ENCODE measurements at regions not wholly inside any gene's neighbourhood (a gene's known extent, or its start where the extent isn't known, plus 50 kb on each side); places are given as distances from the start of the nearest gene placed in this dataset.

GRCh38 chr12:59004456-59004855 lies 84.2 kb upstream of the LRIG3 start:
- no peak overlapping the region for H3K4me3 ChIP-seq (ENCODE audit: low read depth, low read length, poor library complexity, severe bottlenecking)
- no peak overlapping the region for H2AFZ ChIP-seq (ENCODE audit: low read length)
- POLR2A ChIA-PET = interaction anchor here (0.6 to 0.7 kb wide), 2 partner anchors 84 to 343 kb away, joined by 3 to 4 read pairs; no protein-coding TSS in a partner anchor
- H3K9me2 ChIP-seq (ENCODE audit: insufficient read depth, low read length) = no peaks in the 10 kb centered on the region
- no peak for DNase-seq (ENCODE audit: low spot score)
- no peaks in the 10 kb centered on the region; the same call in 1 of the 2 replicates for H4K20me1 ChIP-seq (ENCODE audit: insufficient read depth, low read length)
- intact Hi-C loops (cut with micrococcal nuclease; ENCODE audit: unreplicated experiment) = no loop called here
- CTCF ChIA-PET (ENCODE audit: unreplicated experiment) = no interaction called here
- no peaks in the 10 kb centered on the region for H3K36me3 ChIP-seq (ENCODE audit: insufficient read depth, low read length)
- TF ChIP-seq, protein P1, sequence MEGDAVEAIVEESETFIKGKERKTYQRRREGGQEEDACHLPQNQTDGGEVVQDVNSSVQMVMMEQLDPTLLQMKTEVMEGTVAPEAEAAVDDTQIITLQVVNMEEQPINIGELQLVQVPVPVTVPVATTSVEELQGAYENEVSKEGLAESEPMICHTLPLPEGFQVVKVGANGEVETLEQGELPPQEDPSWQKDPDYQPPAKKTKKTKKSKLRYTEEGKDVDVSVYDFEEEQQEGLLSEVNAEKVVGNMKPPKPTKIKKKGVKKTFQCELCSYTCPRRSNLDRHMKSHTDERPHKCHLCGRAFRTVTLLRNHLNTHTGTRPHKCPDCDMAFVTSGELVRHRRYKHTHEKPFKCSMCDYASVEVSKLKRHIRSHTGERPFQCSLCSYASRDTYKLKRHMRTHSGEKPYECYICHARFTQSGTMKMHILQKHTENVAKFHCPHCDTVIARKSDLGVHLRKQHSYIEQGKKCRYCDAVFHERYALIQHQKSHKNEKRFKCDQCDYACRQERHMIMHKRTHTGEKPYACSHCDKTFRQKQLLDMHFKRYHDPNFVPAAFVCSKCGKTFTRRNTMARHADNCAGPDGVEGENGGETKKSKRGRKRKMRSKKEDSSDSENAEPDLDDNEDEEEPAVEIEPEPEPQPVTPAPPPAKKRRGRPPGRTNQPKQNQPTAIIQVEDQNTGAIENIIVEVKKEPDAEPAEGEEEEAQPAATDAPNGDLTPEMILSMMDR (conservative IDR thresholded peaks at IDR 0.05; ENCODE audit: low read length) = no peak
- TF ChIP-seq EZH2phosphoT487 (IDR thresholded peaks at IDR 0.05; ENCODE audit: borderline replicate concordance, low read depth, low read length) = no peak
- no peaks in the 10 kb centered on the region for H3K9me3 ChIP-seq (ENCODE audit: low read length)
- no peak overlapping the region for H3K27ac ChIP-seq (ENCODE audit: low read depth, low read length, poor library complexity, severe bottlenecking)
- BruUV-seq (replicated peaks) = no TSS peak
- H3K79me2 ChIP-seq (ENCODE audit: insufficient read depth, low read depth, low read length) = no peaks in the 10 kb centered on the region
- no peaks in the 10 kb centered on the region for H3K4me1 ChIP-seq (ENCODE audit: insufficient read depth, low read length, poor library complexity, severe bottlenecking)
- H3K4me2 ChIP-seq (ENCODE audit: low read length) = no peak overlapping the region

GRCh38 chr12:58995666-58996363 lies 75.5 kb upstream of the LRIG3 start:
- intact Hi-C loops (cut with micrococcal nuclease; ENCODE audit: unreplicated experiment) = no loop called here
- Histone ChIP-seq H2AFZ (ENCODE audit: low read length) (no peak overlapping the region), H3K27ac (ENCODE audit: low read depth, low read length, poor library complexity, severe bottlenecking) (no peak overlapping the region), H4K20me1 (ENCODE audit: insufficient read depth, low read length) (no peaks in the 10 kb centered on the region), H3K9me2 (ENCODE audit: insufficient read depth, low read length) (no peaks in the 10 kb centered on the region), H3K4me1 (ENCODE audit: insufficient read depth, low read length, poor library complexity, severe bottlenecking) (no peaks in the 10 kb centered on the region), H3K4me3 (ENCODE audit: low read depth, low read length, poor library complexity, severe bottlenecking) (no peak overlapping the region), H3K4me2 (ENCODE audit: low read length) (no peak overlapping the region), H3K36me3 (ENCODE audit: insufficient read depth, low read length) (no peaks in the 10 kb centered on the region), H3K79me2 (ENCODE audit: insufficient read depth, low read depth, low read length) (no peaks in the 10 kb centered on the region), H3K9me3 (ENCODE audit: low read length) (no peaks in the 10 kb centered on the region)
- ChIA-PET POLR2A (interaction anchor here (0.5 kb wide), 1 partner anchor 157 kb away, joined by 3 read pairs; no protein-coding TSS in a partner anchor), CTCF (ENCODE audit: unreplicated experiment) (no interaction called here)
- no peak for DNase-seq (ENCODE audit: low spot score)
- TF ChIP-seq EZH2phosphoT487 (IDR thresholded peaks at IDR 0.05; ENCODE audit: borderline replicate concordance, low read depth, low read length) = no peak
- no TSS peak for BruUV-seq (replicated peaks)

DNA sequence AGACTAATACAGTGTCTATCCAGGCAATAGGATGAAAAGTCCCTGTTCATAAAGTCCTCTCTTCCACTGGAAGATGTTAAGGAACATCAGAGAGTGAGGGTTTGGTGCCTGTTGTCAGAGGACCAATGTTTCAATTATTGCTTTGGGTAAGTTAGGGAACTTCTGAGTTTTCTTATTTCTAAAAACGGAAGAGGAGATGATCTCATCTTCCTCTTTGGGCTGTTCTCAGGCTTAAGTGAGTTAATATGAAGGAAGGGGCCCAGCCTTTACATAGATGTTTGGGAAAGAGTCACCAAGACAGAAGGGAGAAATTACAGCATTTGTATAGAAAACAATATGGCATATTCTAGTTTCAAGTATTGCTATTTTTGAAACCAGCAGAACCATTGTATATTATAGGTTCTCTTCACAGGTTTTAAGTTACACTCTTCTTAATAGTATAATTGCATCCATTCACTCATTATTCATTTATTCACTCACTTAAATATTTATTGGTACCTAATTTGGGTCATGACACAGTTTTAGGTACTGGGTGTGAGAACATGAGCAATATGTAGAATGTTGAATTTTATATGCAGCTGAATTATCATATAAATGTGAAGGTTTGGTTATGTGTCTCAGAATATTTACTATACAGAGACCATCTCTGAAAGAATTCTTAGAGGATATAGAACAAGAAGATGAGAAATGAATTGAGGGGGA lies 68.5 kb upstream of the LRIG3 start:
- intact Hi-C loops (cut with micrococcal nuclease; ENCODE audit: unreplicated experiment) = no loop called here
- no peaks in the 10 kb centered on the region for H3K36me3 ChIP-seq (ENCODE audit: insufficient read depth, low read length)
- no peaks in the 10 kb centered on the region for H4K20me1 ChIP-seq (ENCODE audit: insufficient read depth, low read length)
- DNase-seq (ENCODE audit: low spot score) = no peak
- no TSS peak for BruUV-seq (replicated peaks)
- H3K4me3 ChIP-seq (ENCODE audit: low read depth, low read length, poor library complexity, severe bottlenecking) = no peak overlapping the region
- H3K27ac ChIP-seq (ENCODE audit: low read depth, low read length, poor library complexity, severe bottlenecking) = no peak overlapping the region
- no peaks in the 10 kb centered on the region for H3K9me2 ChIP-seq (ENCODE audit: insufficient read depth, low read length)
- CTCF ChIA-PET (ENCODE audit: unreplicated experiment) = no interaction called here
- POLR2A ChIA-PET = interaction anchor here (0.6 to 0.9 kb wide), 2 partner anchors 72 to 651 kb away, joined by 3 read pairs; no protein-coding TSS in a partner anchor
- no peaks in the 10 kb centered on the region for H3K79me2 ChIP-seq (ENCODE audit: insufficient read depth, low read depth, low read length)
- no peak overlapping the region for H3K4me2 ChIP-seq (ENCODE audit: low read length)
- H3K9me3 ChIP-seq (ENCODE audit: low read length) = no peaks in the 10 kb centered on the region
- TF ChIP-seq, protein P1 (conservative IDR thresholded peaks at IDR 0.05; ENCODE audit: low read length) = no peak
- no peak for TF ChIP-seq EZH2phosphoT487 (IDR thresholded peaks at IDR 0.05; ENCODE audit: borderline replicate concordance, low read depth, low read length)
- no peak overlapping the region for H2AFZ ChIP-seq (ENCODE audit: low read length)
- H3K4me1 ChIP-seq (ENCODE audit: insufficient read depth, low read length, poor library complexity, severe bottlenecking) = no peaks in the 10 kb centered on the region
